ENCODE measurements at regions not wholly inside any gene's neighbourhood (a gene's known extent, or its start where the extent isn't known, plus 50 kb on each side); places are given as distances from the start of the nearest gene placed in this dataset.
"Not testable (repeated sequence)": the region's sequence is repeated elsewhere in the genome, so short reads cannot be mapped to it uniquely, and the experiment has no call there.

DNA sequence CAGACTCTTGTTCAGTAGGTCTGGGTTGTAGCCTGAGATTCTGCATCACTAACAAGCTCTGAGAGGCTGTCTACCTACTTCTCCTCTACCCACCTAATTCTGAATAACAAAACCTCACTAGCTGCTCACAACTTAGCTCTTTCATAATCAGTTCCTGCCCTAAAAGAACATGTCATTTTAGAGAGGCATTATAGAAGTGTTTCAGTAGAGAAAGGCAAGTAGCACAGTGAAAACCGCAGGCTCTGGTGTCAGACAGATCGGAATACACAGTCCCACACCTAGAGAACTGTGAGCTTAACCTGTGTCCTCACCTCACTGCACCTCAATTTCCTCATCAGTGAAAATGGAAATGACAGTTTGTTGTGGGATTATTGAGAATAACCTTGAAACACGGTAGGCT lies 1337.6 kb upstream of the TENM4 start:
- DNase-seq (ENCODE audit: low read depth): no peak

DNA sequence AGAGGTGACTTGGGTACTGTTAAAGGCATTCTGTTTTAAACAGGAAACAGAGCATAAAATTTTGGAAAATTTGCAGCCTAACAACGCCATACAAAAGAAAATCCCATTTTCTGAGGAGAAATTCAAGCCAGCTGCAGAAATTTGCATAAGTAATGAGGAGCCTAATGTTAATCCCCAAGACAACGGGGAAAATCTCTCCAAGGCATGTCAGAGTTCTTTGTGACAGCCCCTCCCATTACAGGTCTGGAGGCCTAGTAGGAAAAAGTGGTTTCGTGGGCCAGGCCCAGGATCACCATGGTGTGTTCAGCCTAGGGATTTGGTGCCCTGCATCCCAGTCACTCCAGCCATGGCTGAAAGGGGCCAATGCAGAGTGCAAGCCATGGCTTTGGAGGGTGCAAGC lies 1333.1 kb upstream of the TENM4 start:
- no peak for DNase-seq (ENCODE audit: low read depth)

DNA sequence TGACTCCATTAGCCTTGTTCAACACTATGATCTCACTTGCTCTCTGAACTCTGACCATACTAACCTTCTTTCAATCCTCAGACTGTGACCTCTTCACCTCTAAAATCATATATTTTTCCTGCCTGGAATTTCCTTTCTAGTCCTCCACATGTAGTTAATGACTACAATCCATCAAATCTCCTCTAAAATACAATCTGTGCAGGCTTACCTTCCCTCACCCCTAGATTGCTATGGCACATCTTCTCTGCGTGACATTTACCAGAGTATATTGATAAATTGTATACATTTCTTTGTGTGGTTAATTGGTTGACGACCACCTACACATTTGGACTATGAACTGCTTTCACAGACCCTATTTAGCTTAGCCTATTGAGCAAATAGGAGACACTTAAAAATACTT lies 1330.2 kb upstream of the TENM4 start:
- DNase-seq (ENCODE audit: low read depth): no peak

DNA sequence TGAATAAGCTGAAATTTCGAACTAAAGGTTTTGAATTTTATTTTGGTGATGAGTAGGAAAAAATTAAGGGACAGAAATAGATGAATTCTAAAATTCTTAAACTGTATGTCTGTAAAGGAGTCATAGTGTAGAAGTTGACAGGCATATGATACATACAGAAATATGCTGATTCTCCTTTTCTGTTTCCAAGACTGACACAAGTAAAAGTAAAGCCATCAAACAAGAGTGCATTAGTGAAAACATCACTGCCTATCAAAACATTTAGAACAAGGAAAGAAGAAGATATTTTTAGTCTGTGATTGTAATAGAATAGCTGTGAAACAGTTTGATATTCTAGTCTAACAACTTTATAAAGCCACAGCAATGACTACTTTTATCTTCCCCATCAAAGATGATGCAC lies 1318.0 kb upstream of the TENM4 start:
- no peak for DNase-seq (ENCODE audit: low read depth)

DNA sequence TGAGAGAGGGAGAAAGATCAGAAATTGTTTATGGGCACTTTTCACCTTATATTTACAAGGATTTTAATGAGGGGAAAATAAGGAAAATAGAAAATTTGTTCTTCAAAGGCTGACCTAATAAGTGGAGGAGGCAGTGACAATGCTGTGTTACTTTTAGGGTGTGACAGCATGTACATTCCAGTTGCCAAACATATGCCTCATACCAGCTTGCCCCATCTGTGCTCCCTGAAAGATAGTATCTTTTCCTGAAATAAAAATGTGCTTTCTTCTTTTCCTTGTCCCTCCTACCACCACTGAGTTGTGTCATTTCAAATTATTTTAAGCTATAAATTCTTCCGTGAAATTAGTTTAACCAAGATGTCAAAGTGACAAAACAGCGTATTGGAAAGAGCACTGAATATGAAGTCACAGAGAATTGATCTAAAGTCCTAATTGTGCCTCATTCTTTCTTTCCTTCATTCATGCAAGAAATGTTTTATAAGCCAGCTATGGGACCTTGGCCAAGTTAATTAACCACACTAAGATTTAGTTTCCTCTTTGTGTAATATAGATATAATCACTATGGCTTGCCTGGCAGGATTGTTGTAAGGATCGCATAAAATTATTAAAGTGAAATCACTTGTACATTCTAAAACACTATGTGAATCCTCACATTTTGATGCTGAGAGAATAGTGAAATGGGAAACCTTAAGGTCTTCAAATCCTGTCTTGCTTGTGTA lies 1307.5 kb upstream of the TENM4 start:
- no peak for DNase-seq (ENCODE audit: low read depth)

DNA sequence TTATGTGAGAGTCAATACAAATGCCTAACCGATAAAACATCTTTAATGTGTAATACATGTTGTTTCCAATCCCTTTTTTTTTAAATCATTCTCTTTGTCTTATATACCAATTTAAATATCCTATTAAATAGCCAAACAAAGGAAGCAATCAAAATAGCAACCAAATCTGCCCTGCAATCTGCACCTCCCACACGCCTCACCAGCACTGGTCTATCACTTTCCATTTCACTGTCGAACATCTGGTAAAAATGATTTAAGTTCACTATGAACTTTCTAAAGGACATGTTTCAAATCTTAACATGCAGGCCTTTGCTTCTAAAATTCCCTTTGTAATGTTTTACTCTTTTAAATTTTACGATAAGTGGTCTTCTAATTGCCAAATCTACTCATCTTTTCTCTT lies 1305.5 kb upstream of the TENM4 start:
- no peak for DNase-seq (ENCODE audit: low read depth)

DNA sequence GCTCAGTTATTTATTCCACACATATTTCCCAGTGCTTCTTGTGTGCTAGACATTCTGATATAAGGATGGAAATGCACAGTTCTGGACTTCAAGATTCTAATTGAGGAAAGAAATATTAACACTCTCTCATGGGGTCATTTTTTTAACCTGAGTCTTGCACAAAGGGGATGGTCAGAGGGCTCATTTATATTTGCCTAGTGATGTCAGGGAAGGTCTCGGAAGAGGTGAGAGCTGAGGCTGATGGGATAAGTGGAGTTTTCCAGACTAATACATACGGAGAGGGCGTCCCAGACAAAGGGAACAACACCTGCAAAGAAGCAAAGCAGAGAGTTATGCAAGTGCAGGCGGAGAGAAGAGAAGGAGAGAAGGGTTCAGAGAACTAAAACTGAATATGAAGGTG lies 1304.6 kb upstream of the TENM4 start:
- DNase-seq (ENCODE audit: low read depth): no peak

DNA sequence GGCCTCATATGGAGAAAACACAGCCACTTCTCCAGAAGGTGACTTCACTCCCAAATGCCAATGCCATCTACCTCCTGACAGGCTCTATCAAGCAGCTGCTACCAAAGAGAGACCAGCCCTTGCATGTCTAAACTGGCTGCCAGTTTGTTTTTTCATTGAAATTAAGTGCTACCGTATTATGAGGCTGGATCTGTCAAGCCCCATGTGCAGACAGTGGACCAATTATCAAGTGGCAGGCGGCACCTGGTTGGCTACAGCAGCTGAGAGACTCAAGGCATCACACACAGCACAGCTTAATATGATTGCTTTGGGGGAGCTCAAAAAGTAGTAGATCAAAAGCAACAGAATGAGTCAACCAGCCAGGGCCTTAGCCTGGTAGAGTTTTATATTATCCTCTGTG lies 1293.0 kb upstream of the TENM4 start:
- DNase-seq (ENCODE audit: low read depth): no peak

DNA sequence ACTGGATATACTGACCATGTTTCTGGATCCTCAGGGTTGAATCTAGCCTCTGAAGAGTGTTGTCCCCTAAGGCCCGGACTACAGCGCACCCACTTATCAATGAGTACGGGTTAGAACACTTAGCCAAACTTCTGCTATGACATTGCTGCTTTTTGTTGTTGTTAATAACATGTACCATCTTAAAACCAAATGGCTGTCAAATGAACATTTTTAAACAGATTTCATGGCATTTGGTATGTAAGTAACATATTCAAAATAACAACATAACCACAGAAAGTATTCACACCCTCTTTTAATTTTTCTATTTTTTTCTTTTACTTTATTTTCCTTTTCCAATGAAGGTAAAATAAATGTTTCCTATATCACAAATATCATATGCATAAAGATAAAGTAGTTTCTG lies 1292.5 kb upstream of the TENM4 start:
- DNase-seq (ENCODE audit: low read depth): no peak

DNA sequence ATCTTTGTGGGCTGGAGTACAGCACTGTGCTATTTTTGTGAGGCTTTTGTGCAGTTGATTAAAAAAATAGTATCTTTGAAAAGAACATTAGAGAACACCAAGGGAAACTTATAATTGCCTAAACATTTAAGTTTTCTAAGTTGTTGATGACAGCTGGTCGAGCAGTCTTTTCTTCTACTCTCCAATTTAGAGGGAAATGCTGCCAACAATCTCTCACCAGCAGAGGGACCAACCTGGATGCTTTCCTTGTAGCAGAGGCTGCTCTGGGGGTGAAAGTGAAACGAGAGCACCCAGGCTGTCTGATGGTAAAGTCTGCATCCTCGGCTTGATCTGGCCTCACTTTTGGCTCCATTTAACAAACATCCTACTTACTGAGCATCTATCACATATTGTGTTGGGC lies 1286.5 kb upstream of the TENM4 start:
- DNase-seq (ENCODE audit: low read depth): no peak

DNA sequence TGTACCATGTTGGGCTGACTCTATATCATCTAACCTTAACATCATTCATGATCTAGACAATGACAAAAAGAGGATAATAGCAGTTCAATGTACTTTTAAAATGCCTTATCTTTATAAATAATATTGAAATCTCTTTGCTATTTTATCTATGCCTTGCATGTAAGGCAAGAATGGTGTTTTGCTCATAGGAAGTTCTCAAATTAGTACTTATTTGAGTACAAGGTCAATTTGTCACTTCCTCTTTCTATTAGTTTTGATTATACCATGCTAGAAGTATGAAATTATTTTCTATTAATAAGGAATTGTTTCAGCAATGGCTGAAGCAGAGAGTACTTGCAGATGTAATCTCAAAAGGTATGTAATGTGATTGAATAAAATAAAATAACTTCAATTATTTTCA lies 1285.4 kb upstream of the TENM4 start:
- no peak for DNase-seq (ENCODE audit: low read depth)

DNA sequence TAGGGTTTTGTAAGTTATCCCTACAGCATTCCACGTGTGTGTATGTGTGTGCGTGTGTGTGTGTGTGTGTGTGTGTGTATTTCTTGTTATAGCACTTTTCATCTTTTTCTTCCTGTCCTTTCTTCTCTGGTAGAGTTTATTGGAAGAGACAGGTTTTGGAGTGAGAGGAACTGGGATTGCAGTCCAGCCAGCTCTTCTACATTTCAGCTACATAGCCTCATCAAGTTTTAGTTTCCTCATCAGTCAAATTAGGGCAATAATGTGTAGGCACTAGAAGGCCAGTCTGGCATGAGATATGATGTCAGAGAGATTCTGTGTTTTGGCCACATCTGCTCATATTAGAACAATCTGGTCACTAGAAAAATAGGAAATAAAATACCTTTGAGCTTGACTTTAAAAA lies 1283.5 kb upstream of the TENM4 start:
- DNase-seq (ENCODE audit: low read depth): no peak

DNA sequence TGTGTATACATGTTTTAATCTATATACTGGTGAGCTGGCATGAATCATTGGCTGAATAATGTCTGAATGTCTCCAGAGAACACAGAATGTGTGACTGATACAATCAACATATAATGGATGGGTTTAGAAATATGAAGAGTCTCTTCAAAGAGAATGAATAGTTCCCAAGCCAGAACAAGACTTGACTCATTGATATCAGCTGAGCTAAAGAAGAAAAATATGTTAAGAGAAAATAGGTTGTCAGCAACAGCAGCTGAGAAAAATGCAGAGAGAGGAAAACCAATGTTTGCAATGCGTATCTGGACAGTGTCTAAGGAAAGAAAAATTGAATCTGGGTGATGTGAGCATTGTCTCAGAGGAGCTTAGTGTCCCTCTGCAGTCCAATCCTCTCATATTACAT lies 1281.8 kb upstream of the TENM4 start:
- no peak for DNase-seq (ENCODE audit: low read depth)

DNA sequence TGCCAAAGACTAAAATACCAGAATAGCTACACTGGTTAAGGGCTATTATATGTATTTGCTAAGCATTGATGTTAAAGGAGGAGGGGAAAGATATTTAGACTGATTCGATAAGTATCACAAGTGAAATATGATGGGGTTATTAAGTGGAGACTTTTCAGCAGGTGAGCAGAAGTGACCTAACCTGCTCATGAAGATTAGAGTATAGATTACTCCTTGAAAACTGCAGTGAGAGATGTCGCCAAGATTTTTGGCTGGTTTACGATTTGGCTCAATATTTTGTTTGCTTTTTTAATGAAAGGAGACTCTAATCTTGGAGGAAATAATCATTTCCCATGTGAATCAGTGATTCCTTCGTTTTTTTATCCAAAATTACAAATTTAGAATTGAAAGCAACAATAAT lies 1279.5 kb upstream of the TENM4 start:
- no peak for DNase-seq (ENCODE audit: low read depth)

DNA sequence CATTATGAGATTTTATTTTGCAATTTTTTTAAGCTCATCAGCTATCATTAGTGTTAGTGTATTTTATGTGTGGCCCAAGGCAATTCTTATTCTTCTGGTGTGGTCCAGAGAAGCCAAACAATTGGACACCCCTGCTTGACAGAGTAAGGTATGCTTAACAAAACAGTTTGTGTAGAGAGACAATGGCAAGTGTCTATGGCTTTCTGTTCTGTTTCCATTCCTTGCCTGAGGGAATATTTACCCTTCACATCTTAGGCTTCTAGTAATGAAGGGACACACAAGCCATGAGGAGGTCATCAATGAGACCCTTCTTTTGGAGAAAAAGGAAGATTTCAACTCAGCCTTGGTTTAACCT lies 1278.4 kb upstream of the TENM4 start:
- no peak for DNase-seq (ENCODE audit: low read depth)

DNA sequence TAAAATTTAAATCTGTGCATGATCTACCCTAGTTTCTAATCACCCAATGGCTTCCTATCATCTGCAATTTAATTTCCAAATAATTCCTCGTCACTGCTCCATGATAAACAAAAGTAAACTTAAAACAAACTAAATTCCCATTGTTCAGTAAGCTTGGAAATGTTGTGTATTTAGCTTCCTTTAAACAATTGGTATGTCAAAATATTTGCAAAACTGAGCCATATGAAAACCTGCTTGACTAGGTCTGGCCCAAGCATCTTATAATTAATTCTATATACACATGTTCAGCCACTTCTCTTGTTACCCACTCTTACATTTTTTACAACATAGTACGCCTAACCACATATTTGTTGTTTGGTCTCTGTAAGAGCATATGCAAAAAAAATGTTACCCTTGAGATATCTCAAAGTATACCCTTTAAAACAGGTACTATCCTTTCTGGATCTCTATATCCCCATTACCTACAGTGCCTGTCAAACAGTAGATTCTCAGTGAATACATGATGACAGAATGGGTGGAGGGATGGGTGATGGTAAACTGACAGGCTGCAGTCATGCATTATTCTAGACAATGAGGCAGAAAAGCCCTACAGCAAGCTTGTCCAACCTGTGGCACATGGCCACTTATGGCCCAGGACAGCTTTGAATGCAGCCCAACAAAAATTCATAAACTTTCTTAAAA lies 1277.9 kb upstream of the TENM4 start:
- no peak for DNase-seq (ENCODE audit: low read depth)

DNA sequence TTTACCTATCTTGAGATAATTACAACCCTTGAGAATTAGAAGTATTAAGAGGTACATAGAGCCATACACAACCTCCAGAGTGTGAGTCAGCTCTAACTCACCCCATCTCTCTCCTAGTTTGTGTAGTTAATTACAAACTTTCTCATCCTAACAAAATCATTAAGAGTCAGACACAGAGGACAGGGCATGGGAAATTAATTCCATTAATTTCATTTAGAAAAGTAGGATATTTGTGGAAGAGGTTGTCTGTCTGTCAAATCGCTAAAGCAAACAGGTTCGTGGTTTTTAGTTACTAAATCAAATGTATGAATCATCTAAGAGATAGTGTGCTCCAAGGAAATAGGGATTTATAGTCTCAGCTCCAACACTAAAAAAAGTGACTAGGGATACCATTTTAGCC lies 1261.4 kb upstream of the TENM4 start:
- DNase-seq (ENCODE audit: low read depth): no peak

DNA sequence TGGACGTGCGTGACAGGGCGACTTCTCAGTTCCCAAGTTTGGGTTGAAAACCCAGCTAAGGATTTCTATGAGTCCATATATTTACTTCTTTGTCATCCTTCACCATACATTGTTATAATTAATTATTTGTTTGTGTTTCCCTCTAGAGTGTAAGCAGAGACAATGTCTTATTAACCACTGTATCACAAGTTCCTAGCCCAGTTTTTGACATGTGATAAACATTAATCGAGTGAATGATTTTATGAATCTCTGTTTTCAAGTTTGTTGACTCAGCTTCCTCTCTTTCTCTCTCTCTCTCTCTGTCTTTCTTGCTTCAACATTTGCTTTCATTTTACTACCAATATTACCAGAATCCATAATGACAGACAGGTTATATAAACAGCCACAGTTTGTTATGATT lies 1259.6 kb upstream of the TENM4 start:
- no peak for DNase-seq (ENCODE audit: low read depth)

DNA sequence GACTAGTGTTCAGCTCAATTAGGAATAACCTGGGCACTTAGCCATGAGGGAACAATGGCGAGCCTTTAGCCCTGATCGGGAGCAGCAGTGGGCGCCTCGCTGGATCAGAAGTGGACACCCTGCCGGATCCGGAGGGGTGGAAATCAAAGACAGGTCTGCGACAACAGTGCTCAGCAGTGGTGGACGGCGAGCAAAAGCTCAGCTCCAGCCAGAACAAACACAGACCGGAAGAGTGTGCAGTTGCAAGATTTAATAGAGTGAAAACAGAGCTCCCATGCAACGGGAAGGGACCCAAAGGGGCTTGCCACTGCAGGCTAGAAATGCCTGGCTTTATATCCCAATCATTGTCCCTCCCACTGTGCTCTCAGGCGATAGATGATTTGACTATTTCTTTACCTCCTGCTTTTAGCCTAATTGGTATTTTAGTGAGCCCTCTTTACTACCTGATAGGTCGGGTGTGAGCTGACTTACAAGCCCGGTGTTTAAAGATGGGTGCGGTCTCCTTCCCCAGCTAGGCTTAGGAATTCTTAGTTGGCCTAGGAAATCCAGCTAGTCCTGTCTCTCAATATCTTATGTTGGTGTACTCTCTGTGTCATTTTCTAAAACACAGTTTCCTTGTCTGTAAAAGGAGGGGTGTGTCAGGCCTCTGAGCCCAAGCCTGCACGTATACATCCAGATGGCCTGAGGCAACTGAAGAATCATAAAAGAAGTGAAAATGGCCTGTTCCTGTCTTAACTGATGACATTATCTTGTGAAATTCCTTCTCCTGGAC lies 1258.8 kb upstream of the TENM4 start:
- not testable (repeated sequence) for DNase-seq (ENCODE audit: low read depth)

DNA sequence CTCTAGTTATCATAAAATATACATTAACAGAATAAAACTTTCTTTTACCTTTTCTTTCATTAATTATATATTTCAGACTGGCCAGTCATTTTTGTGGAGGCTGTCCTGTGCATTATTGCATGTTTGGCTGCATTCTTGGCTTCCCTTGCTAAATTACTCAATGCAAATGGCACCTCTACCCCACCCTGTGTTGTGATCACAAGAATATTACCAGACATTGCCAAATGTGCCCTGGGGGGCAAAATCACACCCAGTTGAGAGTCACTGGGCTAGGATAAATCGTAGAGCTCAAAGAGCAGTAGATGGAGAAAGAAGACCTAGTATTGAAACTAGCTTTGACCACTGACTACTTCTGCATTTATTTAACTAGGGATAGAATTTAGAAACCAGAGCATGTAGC lies 1257.8 kb upstream of the TENM4 start:
- DNase-seq (ENCODE audit: low read depth): no peak

DNA sequence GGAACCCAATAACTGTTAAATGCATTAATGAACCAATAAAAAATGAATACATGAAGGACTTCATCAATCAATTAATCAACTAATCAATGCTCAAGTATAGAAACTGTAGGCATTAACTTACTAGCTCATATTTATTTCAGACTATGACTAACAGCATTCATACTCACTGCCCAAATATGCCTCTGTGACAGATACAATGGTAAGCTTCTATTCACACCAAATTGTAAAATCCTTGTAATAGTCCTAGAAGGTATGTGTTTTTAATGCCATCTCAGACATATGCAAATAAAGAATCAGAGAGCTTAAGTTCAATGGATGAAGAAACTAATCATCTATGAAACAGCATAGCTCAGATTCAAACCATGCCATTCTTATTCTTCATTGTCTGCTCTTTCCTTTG lies 1253.6 kb upstream of the TENM4 start:
- DNase-seq (ENCODE audit: low read depth): no peak

DNA sequence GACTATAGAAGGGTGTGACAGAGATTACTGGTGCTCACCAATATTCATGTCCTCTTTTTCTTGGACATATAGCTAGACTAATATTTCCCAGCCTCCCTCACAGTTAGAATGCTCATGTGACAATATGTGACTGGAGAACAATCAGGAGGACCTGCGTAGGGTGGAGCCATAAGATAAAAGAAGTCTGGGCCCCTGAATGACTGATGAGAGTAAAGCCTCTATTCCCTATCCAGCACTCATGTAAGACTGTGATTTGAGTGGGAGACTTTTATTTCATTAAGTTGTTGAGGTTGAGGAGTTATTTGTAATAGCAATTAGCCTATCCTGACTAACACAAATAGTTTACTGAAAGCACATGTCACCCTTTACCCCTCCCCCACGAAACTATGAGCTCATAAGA lies 1247.1 kb upstream of the TENM4 start:
- DNase-seq (ENCODE audit: low read depth): no peak

DNA sequence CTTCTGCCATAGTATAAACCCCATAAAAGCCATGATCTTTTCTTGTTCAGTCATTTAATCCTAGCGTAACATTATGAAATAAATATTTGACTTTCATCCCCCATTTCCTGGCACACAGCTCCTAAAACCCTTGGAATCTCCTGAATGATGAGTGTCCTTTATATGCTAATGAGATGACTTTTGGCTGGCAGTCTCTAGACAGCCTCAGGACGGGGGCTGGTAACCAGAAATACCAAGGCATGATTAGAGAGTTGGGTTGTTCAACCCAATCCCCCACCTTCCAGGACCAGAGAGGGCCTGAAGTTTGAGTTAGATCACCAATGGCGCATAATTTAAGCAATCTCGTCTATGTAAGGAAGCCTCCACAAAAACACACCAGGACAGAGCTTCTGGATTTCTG lies 1246.1 kb upstream of the TENM4 start:
- DNase-seq (ENCODE audit: low read depth): no peak

DNA sequence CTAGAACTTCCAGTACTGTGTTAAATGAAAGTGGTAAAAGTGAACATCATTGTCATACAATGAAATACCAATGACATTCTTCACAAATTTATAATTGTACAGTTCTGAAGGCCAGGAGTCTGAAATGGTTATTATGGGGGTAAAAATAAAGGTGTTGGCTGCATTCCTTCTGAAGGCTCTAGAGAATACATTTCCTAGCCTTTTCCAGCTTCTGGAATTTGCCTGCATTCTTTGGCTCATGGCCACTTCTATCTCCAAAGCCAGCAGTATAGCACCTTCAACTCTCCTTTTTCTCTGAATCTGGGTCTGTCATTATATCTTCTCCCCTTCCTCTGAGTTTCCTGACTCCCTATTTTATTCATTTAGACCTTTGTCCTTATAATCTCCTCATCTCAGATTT lies 1232.7 kb upstream of the TENM4 start:
- DNase-seq (ENCODE audit: low read depth): no peak
